NB4 (cell line): ENCODE measurements at regions not wholly inside any gene's neighbourhood (a gene's known extent, or its start where the extent isn't known, plus 50 kb on each side); places are given as distances from the start of the nearest gene placed in this dataset.

Source experiments
- DNase-seq: peaks from one replicate; pipeline ENCODE4 v3.0.0; 2010; ENCODE audit warnings: low read depth
- H3K4me3 ChIP-seq: one replicate; pipeline ENCODE4 v1.5.1; 2011; ENCODE audit warnings: mild to moderate bottlenecking, low read depth, low read length, moderate library complexity
- MYC ChIP-seq: IDR thresholded peaks from 2 replicates; pipeline ENCODE4 v1.6.1; 2011; ENCODE audit warnings: low read depth, low read length
- POLR2A ChIP-seq: IDR thresholded peaks from 2 replicates; pipeline ENCODE4 v1.6.1; 2011; ENCODE audit warnings: mild to moderate bottlenecking; ENCODE audit not compliant: insufficient read length; ENCODE audit errors: extremely low read depth
- TF ChIP-seq, protein P1 (sequence below): IDR thresholded peaks from one replicate; pipeline ENCODE4 v1.5.1; 2012; ENCODE audit warnings: low read depth, low read length
- TF ChIP-seq, protein P2 (sequence below): IDR thresholded peaks from 2 replicates; pipeline ENCODE4 v1.6.1; 2011; ENCODE audit warnings: low read depth, low read length

DNA sequence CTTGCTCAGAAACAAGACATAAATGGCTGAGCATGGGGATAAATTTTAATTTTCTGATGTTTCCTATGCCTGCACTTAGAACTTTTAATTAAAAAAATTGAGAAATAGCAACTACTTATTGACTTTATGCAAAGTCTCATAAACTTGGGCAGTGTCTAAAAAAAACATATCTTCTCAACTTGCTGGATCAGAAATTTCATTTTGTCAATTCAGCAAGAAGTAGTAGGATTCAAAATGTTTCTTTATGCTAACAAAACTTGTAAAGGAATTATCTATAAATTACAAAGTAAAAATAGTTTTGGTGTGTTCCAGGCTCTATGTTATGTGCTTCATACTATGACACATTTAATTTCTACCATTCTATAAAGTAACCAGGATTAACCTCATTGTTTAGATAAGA lies 562.2 kb upstream of the IMPG1 start:
- TF ChIP-seq, protein P1, sequence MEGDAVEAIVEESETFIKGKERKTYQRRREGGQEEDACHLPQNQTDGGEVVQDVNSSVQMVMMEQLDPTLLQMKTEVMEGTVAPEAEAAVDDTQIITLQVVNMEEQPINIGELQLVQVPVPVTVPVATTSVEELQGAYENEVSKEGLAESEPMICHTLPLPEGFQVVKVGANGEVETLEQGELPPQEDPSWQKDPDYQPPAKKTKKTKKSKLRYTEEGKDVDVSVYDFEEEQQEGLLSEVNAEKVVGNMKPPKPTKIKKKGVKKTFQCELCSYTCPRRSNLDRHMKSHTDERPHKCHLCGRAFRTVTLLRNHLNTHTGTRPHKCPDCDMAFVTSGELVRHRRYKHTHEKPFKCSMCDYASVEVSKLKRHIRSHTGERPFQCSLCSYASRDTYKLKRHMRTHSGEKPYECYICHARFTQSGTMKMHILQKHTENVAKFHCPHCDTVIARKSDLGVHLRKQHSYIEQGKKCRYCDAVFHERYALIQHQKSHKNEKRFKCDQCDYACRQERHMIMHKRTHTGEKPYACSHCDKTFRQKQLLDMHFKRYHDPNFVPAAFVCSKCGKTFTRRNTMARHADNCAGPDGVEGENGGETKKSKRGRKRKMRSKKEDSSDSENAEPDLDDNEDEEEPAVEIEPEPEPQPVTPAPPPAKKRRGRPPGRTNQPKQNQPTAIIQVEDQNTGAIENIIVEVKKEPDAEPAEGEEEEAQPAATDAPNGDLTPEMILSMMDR = no peak
- TF ChIP-seq, protein P2, sequence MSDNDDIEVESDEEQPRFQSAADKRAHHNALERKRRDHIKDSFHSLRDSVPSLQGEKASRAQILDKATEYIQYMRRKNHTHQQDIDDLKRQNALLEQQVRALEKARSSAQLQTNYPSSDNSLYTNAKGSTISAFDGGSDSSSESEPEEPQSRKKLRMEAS = no peak
- TF ChIP-seq POLR2A = no peak
- TF ChIP-seq MYC = no peak
- DNase-seq = no peak
- H3K4me3 ChIP-seq = no peak overlapping the region

DNA sequence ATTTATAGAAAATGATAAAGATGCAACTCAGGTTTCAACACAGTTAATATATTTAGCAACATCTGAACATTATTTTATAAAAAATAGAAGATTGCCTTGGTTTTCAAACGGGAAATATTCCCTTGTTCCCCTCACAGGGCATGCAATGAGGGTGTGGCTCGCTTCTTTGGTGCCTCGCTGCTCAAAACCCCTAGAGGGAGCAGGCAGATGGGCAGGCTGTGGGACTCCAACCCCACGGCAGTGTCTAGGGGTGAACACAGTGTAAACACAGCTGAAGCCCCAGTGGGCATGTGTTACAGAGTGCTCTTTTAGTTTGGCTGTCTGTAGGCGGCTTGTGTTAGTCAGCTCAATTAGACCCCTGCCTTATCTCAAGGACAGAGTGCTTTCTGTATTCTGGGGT lies 560.8 kb upstream of the IMPG1 start:
- TF ChIP-seq MYC (no peak), POLR2A (no peak)
- TF ChIP-seq, protein P2 = no peak
- TF ChIP-seq, protein P1 = peak; percentile 17
- H3K4me3 ChIP-seq = no peak overlapping the region
- DNase-seq = peak; percentile 9

DNA sequence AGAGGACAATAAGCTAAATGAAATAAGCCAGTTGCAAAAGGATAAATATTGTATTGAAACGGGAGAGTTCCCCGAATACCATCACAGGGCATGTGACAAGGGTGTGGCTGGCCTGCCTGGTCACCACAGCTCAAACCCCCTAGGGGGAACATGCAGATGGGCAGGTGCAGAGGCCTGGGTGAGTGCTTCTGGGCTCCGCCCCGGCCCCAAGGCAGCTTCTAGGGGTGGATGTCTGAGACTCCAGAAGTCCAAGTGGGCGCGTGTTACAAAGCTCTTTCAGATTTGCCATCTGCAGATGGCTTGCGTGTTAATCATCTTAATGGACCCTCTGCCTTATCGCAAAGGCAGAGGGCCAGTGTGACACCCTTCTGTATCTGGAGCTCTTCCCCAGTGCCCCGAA lies 559.2 kb upstream of the IMPG1 start:
- H3K4me3 ChIP-seq = no peak overlapping the region
- TF ChIP-seq, protein P1 = no peak
- no peak for TF ChIP-seq POLR2A
- TF ChIP-seq, protein P2 = no peak
- TF ChIP-seq MYC = no peak
- DNase-seq = no peak

DNA sequence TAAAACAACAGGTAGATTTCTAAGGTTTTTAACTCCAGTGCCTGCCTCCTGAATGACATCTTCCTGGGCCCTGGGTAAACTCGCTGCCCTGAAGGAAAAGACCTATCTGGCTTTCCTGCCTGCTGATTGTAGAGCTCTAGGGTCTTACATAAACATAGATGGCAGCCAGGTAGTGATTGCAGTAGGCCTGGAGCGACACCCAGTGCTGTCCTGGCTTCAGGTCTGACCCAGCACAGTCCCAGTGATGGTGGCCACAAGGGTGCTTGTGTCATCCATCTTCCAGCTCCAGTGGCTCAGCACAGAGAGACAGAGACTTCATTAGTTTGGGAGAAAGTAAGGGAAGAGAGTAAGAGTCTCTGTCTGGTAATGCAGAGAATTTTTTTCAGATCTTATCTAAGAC lies 542.9 kb upstream of the IMPG1 start:
- DNase-seq = no peak
- no peak overlapping the region for H3K4me3 ChIP-seq
- TF ChIP-seq MYC = no peak
- TF ChIP-seq POLR2A = no peak
- TF ChIP-seq, protein P2 = no peak
- TF ChIP-seq, protein P1 = no peak

DNA sequence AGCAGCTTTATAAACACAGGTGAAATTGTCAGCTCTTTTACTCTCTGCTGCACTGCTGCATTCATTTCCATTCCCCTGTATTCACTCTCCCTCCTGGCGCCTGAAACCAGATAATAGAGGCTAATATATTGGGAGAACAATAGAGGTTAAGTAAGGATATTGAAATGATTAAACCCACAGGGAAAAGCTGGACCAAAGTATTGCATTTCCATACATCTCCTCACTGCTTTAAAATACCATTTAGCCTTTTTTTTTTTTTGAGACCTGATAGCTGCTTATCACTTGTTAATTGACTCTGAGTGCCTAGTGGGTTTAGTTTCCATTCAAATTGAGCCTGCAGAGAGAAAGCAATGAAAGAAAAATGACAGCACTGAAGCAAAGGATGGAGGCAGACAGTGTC lies 540.5 kb upstream of the IMPG1 start:
- no peak overlapping the region for H3K4me3 ChIP-seq
- DNase-seq = no peak
- TF ChIP-seq, protein P1 = no peak
- no peak for TF ChIP-seq MYC
- TF ChIP-seq, protein P2 = no peak
- TF ChIP-seq POLR2A = no peak

DNA sequence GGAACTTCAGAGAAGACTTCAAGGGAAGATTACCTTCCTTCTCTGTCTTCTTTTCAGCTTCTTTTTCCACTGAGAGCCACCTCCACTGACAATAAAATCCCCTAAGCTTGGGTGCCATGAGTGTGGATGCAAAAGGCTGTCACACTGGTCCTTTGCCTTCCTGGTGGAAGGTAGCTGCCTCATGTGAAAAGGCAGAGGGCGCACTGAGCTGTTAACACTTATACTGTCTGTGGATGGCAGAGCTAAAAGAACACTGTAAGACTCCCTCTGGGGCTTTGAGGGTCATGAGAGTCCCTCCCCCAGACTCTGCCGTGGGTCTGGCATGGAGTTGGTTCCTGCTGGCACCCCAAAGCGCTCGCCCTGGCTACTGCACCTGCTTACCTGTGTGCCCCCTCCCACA lies 536.7 kb upstream of the IMPG1 start:
- TF ChIP-seq, protein P1 = no peak
- no peak for TF ChIP-seq POLR2A
- TF ChIP-seq MYC = no peak
- TF ChIP-seq, protein P2 = no peak
- no peak overlapping the region for H3K4me3 ChIP-seq
- no peak for DNase-seq
